IPS-NIHi7 (cell line): ENCODE measurements at regions not wholly inside any gene's neighbourhood (a gene's known extent, or its start where the extent isn't known, plus 50 kb on each side); places are given as distances from the start of the nearest gene placed in this dataset.

Experiments used
- DNase-seq: peaks from one replicate; pipeline ENCODE4 v3.0.0; 2012; ENCODE audit warnings: mixed read lengths; ENCODE audit errors: extremely low spot score

GRCh38 chr18:6650747-6651146 lies 78.8 kb upstream of the ARHGAP28 start:
- DNase-seq: no peak

DNA sequence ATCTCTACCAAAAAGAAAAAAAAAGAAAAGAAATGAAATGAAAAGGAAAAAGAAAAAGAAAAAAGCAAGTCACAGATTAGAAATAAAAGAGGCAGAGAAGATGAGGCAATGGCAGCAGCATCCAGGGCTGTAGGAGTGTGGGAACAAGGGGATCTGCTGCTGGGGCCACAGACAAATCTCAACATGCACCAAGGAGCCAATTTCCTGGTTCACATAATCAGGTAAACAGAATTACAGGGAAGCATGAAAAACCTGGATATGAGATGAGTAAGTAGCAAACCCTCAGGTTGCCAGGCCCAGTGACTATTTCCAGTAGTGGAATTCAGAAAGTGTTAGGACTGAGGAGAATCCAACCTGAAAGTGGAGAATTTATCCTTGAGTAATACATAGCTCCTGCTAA lies 77.4 kb upstream of the ARHGAP28 start:
- DNase-seq: no peak

DNA sequence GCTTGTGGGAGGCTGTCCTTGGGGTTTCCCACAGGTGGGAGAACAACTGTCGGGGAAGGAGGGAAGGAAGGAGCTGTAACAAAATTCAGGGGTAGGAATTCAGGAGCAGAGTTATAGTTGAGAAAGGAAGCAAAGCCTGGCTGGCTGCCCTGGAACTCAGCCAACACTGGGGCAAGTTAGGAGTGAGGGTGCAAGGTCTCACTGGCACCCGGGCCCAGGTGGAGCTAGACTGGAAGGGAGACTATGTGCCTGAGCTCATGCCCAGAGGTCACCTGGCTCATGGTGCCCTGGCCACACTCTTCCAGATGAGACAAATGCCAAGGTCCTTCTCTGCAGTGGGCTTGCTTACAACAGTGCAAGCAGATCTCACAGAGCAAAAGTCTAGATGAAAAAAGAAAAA lies 75.6 kb upstream of the ARHGAP28 start:
- no peak for DNase-seq

- no peak for DNase-seq
Measured at GRCh38 chr18:6659963-6660725, 69.4 kb upstream of the ARHGAP28 start.

- DNase-seq: no peak
Measured at GRCh38 chr18:6661692-6662415, 67.7 kb upstream of the ARHGAP28 start.

DNA sequence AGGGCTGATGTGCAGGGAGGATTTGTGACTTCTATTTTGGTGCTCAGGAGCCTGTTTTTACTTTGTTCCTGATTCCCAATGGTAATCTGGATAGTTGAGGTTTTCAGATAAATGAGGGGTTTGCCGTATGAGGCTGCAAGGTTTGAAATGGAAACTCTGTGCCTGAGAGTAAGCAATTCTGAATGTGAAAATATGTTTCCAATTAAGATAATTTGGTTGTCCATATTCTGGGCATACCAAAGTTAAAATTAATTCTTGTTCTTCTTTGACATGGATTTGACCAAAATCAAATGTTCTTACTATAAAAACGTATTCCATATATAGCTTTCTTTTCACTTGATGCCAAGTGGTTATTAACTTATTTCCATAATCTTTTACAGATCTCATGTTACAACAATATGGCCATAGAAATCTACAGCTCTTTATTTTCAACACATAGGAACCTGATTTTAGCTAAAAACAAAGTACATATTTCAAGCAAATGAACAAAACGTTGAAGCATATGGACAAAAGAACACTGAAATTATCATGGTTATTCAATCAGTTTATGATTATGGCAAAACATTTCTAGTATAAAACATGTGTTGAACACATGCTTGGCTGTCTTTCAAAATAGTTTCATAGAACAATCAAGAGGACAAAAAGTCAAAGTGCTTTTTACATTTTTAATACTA lies 63.4 kb upstream of the ARHGAP28 start:
- DNase-seq: no peak

DNA sequence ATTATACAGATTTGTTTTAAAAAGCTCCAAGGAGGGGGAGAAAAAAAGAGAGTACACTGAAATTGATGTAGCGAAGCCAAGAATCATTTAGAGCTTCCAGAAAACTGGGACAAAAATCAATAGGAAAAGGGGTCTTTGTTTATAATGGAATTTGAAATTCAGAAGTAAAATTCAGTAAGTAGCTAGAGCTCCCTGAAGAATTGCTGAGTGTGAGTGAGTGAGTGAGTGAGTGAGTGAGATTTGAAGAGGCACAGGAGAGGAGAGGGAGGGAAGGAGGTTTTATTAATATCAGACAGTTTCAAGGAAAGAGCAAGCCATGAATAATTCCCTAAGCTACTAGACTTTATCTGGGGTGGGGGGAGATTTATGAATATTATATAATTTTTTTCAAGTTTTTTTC lies 60.7 kb upstream of the ARHGAP28 start:
- no peak for DNase-seq

- no peak for DNase-seq
Measured at GRCh38 chr18:6672821-6673308, 56.7 kb upstream of the ARHGAP28 start.

- no peak for DNase-seq
Measured at GRCh38 chr18:6677086-6677485, 52.4 kb upstream of the ARHGAP28 start.

DNA sequence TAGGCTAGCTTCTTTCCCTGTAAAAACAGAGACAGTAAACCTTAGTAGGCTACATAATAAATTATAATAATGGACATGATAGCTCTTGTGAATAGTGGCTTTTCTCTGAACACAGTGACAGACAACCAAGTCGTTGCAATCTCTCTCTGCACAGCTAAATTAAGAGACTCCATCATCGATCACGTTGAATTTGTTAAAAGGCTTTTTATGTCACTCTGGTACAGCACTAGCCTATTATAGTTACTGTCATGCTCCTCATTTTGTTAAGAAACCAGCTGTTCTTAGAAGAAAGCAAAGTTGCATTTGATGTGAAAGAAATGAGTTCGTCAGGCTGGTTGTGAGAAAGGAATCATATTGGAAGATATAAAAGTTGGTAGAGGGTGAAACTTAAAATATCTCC lies 50.3 kb upstream of the ARHGAP28 start:
- no peak for DNase-seq
